ENCODE measurements at regions not wholly inside any gene's neighbourhood (a gene's known extent, or its start where the extent isn't known, plus 50 kb on each side); places are given as distances from the start of the nearest gene placed in this dataset.
A peak's percentile ranks its signal among the peaks of the same experiment; 100 is the strongest.

DNA sequence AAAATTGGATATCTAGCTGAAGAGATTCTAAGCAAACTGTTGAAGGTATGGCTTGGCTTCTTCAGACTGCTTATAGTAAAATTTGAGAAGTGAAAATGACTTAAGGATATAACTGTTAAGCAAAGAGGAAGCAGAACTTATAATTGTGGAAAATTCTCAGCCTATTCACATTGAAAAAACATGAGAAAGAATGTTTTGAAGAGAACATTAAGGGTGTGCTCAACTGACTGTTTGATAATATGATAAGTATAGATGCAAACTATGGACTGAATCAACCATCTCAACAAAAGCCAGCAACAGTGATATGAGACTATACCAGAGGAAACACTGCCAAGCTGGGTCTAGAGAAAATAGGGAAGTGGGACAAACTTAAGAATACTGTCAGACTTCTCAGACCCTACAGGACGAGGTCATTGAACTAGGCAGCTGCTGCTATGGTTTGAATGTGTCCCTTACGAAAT lies 133.1 kb upstream of the PPP1R3A start:
- intact Hi-C loops (cut with micrococcal nuclease): no loop called here
- CTCF ChIA-PET: no interaction called here
- H4K20me1 ChIP-seq (ENCODE audit: low read length): no peaks in the 10 kb centered on the region

GRCh38 chr7:114050571-114050970 lies 131.8 kb upstream of the PPP1R3A start:
- Histone ChIP-seq H4K20me1 (ENCODE audit: low read length) (no peaks in the 10 kb centered on the region), H3K9me3 (ENCODE audit: low read length) (no peaks in the 10 kb centered on the region), H3K9me2 (replicated peaks; ENCODE audit: low read length) (0 out of 2 replicates have a peak, but pooled peaks cover 4% of the 10 kb centered on the region), H3K4me3 (ENCODE audit: low read length) (no peak overlapping the region), H3K36me3 (ENCODE audit: low read depth, low read length) (no peaks in the 10 kb centered on the region), H3K4me2 (ENCODE audit: low read length) (no peak overlapping the region), H3K79me2 (ENCODE audit: low read length) (no peaks in the 10 kb centered on the region), H3K27ac (ENCODE audit: low read length) (no peak overlapping the region), H3K9ac (ENCODE audit: low read length) (no peak overlapping the region), H3K27me3 (ENCODE audit: low read length) (no peaks in the 10 kb centered on the region), H3K4me1 (ENCODE audit: insufficient read depth, low read length) (no peaks in the 10 kb centered on the region), H3F3A (ENCODE audit: low read length, unreplicated experiment) (no peaks in the 10 kb centered on the region), H2AFZ (ENCODE audit: low read length) (no peak overlapping the region)
- ATAC-seq (no peak), DNase-seq (no peak)
- ChIA-PET POLR2A (ENCODE audit: unreplicated experiment) (no interaction called here), CTCF (interaction anchor here (0.5 kb wide), 1 partner anchor 514 kb away, joined by 7 read pairs; no protein-coding TSS in a partner anchor)
- intact Hi-C loops (cut with micrococcal nuclease): no loop called here
- TF ChIP-seq EZH2phosphoT487 (IDR thresholded peaks at IDR 0.05; ENCODE audit: borderline replicate concordance, low read length) (no peak), CTCF (conservative IDR thresholded peaks at IDR 0.05; ENCODE audit: low read depth, low read length) (no peak), EZH2 (IDR thresholded peaks at IDR 0.05; ENCODE audit: low read length, unreplicated experiment) (no peak)
- BruUV-seq (replicated peaks): no TSS peak

More for the DNA sequence above, 133.1 kb upstream of the PPP1R3A start:
- H3K4me1 ChIP-seq (ENCODE audit: insufficient read depth, low read length): no peaks in the 10 kb centered on the region
- no peak for DNase-seq
- H2AFZ ChIP-seq (ENCODE audit: low read length): no peak overlapping the region
- no peak overlapping the region for H3K9ac ChIP-seq (ENCODE audit: low read length)
- no peak overlapping the region for H3K4me3 ChIP-seq (ENCODE audit: low read length)
- ATAC-seq: no peak
- no peak overlapping the region for H3K27ac ChIP-seq (ENCODE audit: low read length)
- POLR2A ChIA-PET (ENCODE audit: unreplicated experiment): no interaction called here
- TF ChIP-seq CTCF (conservative IDR thresholded peaks at IDR 0.05; ENCODE audit: low read depth, low read length) (no peak), EZH2 (IDR thresholded peaks at IDR 0.05; ENCODE audit: low read length, unreplicated experiment) (no peak), EZH2phosphoT487 (IDR thresholded peaks at IDR 0.05; ENCODE audit: borderline replicate concordance, low read length) (no peak)
- no peaks in the 10 kb centered on the region for H3F3A ChIP-seq (ENCODE audit: low read length, unreplicated experiment)
- no peaks in the 10 kb centered on the region for H3K27me3 ChIP-seq (ENCODE audit: low read length)
- no peak overlapping the region for H3K4me2 ChIP-seq (ENCODE audit: low read length)
- no peaks in the 10 kb centered on the region for H3K9me3 ChIP-seq (ENCODE audit: low read length)
- no peaks in the 10 kb centered on the region for H3K79me2 ChIP-seq (ENCODE audit: low read length)
- H3K9me2 ChIP-seq (replicated peaks; ENCODE audit: low read length): 0 out of 2 replicates have a peak, but pooled peaks cover 4% of the 10 kb centered on the region
- no peaks in the 10 kb centered on the region for H3K36me3 ChIP-seq (ENCODE audit: low read depth, low read length)
- no TSS peak for BruUV-seq (replicated peaks)

- Histone ChIP-seq H3K36me3 (ENCODE audit: low read depth, low read length) (no peaks in the 10 kb centered on the region), H3K9me3 (ENCODE audit: low read length) (no peaks in the 10 kb centered on the region), H3K9ac (ENCODE audit: low read length) (no peak overlapping the region), H3F3A (ENCODE audit: low read length, unreplicated experiment) (no peaks in the 10 kb centered on the region), H3K9me2 (replicated peaks; ENCODE audit: low read length) (0 out of 2 replicates have a peak, but pooled peaks cover 4% of the 10 kb centered on the region), H3K79me2 (ENCODE audit: low read length) (no peaks in the 10 kb centered on the region), H3K27ac (ENCODE audit: low read length) (no peak overlapping the region), H3K4me3 (ENCODE audit: low read length) (peak overlapping the region; percentile 52; the same call in 1 of the 2 replicates), H2AFZ (ENCODE audit: low read length) (no peak overlapping the region), H3K4me2 (ENCODE audit: low read length) (peak overlapping the region; percentile 43), H3K27me3 (ENCODE audit: low read length) (no peaks in the 10 kb centered on the region), H3K4me1 (ENCODE audit: insufficient read depth, low read length) (no peaks in the 10 kb centered on the region), H4K20me1 (ENCODE audit: low read length) (no peaks in the 10 kb centered on the region)
- intact Hi-C loops (cut with micrococcal nuclease): no loop called here
- no peak for ATAC-seq
- POLR2A ChIA-PET (ENCODE audit: unreplicated experiment): no interaction called here
- peak; percentile 6 for DNase-seq
- TF ChIP-seq EZH2phosphoT487 (IDR thresholded peaks at IDR 0.05; ENCODE audit: borderline replicate concordance, low read length) (no peak), EZH2 (IDR thresholded peaks at IDR 0.05; ENCODE audit: low read length, unreplicated experiment) (no peak), CTCF (conservative IDR thresholded peaks at IDR 0.05; ENCODE audit: low read depth, low read length) (no peak)
- no TSS peak for BruUV-seq (replicated peaks)
- CTCF ChIA-PET: no interaction called here
These were observed 129.8 kb upstream of the PPP1R3A start for GRCh38 chr7:114048386-114049235.
